Glomerular endothelial cell (primary cell): ENCODE measurements at regions not wholly inside any gene's neighbourhood (a gene's known extent, or its start where the extent isn't known, plus 50 kb on each side); places are given as distances from the start of the nearest gene placed in this dataset.

ENCODE experiments used
- DNase-seq: peaks from one replicate; pipeline ENCODE4 v3.0.0-alpha.2; 2011; ENCODE audit warnings: low read depth, low spot score; ENCODE audit errors: extremely low read depth

DNA sequence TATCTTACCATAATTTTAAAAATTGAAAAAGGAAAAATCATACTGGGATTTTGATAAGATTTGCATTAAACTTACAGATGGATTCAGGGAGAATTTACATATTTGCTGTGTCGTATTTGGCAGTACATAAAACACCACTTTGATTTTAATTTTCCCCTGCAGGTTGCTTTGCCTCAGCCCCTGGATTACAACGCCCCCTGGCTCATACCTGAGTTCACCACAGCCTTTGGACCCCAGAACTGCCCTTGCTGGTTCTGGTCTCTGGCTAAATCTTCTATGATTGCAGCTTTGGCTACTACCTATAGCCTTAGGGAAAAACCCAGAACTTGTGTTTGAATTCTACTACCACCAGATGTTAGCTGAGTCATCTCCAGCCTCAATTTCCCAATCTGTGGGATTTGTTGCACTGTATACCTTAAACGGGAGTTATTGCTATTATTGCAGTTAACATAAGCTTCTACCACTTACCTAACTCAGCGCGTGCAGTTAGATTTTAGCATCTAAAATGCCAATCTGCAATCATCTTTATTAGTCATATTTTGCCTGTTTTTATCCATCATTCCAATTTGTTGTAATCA, 315.7 kb upstream of the GADL1 start:
- no peak for DNase-seq

DNA sequence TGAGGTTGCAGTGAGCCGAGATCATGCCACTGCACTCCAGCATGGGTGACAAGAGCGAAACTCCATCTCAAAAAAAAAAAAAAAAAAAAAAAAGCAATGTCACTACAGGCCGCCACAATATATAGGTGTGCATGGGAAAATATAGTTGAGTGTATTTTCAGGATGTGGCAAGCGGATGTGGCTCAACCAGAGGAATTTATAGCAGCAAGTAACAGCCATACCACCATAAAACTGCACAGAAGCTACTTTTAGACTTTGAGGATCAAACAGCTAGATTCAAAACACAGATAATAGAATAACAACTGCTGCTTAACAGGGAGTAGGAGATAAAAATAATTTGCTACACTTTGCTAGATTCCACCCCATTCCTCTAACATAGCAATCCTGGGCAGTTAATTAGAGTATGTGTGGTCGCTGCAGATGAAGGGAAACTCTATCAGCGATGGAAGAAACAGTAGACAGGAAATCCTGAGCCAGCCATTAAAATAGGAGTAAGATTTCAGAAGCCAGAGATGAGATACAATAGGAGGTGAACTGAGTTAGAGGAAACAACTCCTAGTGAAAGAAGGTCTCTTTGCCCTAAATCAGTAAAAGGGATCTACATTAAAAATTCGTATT, 318.7 kb upstream of the STT3B start:
- DNase-seq: no peak

DNA sequence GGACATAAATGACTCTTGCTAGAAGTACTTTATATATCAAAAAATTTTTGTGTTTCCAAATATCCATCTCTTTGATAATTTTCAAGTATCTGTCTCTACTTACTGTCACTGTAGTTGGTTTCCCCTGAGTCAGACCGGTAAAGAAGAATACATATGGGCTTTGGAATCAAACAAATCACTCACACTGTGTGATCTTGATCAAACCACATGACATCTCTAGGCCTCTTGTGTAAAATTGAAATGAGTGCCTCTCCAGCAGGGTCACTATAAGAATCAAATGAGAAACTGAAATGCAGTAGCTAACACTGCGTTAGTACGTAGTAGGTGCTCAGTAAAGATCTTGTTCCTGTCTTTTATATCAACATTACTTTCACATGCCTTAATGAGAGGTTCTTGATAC, 314.6 kb upstream of the STT3B start:
- no peak for DNase-seq

DNA sequence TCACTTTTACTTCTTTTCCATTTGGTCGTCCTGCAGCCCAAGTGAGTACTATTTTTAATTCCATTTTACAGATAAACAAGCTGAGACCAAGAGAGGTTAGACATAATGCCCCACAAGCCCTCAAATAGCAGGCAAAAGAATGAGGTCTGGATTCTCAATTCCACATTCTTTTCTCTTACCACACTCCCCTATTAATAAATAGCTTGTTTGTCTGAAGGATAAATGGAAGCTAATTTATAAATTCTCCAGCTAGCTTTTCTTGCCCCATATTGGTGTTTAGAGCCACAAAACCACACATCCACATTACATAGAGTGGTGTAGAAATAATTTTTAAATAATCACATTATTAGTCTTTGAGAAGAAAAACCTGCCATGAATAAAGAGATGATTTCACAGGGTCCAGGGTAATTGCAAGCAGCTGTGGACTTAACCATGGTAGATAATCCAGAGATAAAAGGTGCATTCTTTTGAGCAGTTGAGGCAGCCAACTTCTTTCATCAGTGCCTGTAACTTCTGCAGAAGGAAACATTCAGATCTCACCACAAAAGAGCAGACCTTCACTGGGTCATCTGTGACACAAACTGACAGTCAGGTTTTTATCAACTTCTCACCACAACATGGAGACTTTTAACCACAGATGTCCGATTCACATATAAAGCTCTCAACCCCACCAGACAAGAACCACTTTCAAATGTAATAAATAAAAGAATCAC, 313.4 kb upstream of the STT3B start:
- no peak for DNase-seq

DNA sequence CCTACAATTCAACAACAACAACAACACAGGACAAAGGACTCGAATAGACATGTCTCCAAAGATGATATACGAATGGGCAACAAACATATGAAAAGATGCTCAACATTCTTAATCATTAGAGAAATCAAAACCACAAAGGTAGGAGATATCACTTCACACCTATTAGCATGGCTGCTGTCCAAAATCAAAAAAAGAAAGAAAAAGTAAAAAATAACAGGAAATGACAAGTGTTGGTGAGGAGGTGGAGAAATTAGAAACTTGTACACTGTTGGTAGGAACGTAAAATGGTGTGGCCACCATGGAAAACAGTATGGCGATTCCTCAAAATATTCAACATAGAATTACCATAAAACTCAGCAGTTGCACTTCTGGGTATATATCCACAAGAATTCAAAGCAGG, 312.3 kb upstream of the STT3B start:
- DNase-seq: no peak

DNA sequence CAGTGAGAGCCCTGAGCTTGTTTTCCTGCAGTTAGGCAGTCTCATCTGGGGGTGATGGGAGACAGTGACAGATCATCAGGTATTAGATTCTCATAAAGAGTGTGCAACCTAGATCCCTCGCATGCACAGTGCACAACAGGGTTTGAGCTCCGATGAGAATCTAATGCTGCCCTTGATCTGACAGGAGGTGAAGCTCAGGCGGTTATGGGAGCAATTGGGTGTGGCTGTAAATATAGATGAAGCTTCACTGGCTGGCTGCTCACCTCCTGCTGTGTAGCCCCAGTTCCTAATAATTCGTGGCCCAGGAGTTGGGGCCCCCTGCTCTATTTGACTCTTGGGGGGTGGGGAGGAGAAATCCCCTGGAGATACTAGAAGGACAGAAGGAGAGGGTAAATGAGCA, 309.4 kb upstream of the STT3B start:
- DNase-seq: no peak

DNA sequence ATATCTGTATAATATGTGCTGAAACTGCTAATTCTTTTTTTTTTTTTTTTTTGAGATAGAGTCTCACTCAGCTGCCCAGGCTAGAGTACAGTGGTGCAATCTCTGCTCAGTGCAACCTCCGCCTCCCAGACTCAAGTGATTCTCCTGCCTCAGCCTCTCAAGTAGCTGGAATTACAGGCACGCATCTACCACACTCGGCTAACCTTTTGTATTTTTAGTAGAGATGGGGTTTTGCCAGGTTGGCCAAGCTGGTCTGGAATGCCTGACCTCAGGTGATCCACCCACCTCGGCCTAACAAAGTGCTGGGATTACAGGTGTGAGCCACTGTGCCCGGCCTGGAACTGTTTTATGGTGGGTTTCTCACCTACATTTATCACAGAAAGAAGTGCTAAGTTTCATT, 307.8 kb upstream of the STT3B start:
- DNase-seq: no peak

DNA sequence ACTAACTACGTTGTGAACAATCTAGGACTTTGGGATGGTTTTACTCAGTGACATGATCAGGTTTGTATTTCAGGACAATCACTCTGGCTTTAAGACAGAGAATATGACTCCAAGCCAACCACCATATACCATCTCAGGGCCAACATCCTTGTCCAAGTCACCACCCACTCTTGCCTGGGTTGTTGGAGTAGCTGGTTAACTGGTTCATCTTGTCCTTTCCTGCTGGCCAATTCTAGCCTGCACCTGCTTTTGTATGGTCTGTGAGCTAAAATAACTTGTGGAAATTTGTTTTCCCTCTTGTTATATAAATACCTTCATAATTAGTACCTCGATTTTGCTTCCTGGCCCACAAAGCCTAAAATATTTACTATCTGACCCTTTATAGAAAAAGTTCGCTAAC, 306.8 kb upstream of the STT3B start:
- no peak for DNase-seq

DNA sequence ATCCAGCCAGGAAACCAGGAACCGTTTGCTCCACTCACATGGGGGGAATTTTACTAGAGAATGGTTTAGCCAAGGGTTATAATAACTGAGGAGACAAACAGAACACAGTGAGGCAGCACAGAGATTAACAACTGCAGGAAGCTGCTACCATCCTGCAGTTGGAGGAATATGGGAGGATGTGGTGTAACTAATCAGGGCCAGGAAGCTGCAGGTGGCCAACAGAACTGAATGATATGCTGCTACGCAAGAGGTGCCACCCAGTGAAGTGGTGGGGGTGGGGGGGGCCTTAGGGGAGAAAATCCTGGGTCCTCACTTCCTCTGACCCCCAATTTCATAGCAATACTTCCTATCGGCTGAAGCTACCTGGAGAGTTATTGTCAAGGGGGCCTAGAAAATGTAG, 306.4 kb upstream of the STT3B start:
- DNase-seq: no peak

DNA sequence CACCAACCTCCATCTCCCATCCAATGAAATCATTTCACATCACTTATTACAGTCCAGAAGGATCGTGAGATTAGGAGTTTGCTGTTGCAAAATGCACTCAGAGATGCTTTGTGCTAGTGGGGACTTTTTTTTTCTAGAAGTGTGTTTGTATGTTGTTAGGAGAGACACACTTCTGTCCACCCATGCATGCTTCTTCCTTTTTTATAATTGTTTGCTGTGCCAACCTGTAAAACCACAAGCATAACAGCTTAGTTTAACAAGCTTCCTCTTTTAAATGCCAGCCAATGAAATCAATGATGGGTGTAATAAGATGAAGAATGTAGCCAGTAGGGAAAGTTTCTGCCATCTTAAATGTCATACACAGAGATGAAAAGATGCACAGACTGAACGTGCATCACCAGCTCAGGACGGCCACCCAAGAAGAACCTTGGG, 305.6 kb upstream of the STT3B start:
- no peak for DNase-seq

DNA sequence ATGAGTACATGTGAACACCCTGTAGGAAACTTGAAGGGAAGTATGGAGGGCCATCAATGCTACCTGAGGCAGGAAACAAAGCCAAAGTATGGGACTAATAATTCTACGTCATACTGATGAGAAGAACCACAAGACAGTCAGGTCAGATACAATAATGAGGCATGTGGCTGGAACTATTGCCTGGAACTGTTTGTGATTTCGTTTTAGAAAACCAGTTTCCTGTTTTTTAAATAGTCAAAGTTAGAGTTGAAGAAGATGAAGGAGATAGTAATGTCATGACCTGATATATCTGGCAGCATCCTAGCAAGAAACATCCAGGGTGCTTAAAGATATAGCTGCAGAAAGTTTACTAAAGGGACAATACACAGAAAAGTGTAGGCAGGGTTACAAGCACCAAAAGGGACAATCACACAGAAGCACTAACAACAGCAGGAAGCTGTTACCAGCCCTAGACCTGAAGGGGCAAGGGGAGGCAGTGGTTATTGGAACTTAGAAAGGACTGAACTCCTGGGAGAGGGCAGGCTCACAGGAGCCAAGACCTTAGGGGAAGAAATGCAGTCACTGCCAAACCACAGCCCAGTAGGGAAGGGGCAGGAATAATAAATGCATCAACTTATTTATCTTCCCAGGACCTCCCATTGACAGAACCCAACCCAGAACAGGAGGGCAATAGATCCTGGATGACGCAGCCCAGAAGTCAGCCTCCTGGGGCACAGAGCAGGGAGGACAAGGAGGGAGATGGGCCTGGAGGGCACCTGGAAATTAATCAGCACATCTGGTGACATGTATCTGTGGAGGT, 302.1 kb upstream of the STT3B start:
- DNase-seq: no peak

DNA sequence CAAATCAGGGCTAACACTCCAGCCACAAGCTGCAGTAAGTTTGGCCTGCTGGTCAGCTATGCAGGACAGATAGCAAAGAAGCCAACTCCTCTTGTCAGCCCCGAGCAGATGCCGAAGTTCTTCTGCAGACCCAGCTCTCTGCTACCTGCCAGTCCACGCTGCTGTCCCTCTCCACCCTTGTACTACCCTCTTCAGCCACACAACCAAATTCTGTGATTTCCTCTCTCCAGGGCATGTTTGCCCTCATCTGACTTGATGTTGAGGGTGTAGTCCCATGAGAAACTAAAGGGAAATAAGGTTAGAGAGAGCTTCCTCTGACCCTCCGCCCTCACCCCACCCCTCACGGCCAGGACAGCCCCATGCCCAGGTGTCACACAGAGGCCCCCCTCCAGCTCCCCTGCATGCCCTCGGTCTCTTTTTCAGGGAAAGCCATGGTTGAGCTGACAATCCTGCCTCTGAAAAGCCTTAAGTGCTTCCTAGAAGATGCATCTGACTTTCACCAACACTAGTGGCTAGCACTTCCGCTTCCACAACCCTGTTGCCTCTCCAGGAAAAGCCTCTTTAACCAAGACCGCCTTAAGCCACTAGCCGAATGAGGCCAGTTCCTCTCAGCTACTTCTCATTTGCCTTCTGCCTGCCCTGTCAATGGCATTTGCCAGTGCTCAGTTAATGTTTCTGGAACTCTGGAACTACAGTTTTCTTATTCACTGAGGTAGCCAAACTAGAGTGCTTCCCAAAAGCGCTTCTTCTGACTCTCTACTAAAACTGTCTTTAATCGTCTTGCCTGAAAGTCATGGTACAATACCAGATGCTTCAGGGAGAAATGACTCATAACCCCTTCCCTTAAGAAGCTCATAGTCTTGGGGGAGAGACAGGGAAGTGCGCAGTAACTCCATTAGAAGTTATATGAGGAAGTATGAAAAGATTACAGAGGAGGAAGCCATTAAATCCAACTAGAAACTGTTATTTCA, 300.4 kb upstream of the STT3B start:
- DNase-seq: no peak

DNA sequence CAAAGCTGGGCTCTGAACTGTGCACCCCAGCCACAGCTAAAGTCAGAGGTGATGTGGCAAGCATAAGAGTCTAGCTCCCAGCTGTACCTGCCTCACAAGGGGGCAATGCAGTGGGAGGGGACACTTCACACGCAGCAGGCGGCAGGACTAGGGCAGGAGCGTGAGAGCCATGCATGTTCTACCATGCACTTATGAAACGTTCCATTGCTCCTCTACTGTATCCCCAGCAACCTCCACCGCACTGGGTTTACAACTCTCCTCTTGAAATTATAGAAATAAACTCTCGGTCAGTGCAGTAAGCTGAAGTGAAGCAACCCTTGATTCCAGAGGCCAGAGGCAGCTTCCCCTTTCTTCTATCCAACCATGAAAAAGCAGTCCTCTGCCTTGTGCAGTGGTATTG, 298.6 kb upstream of the STT3B start:
- no peak for DNase-seq

DNA sequence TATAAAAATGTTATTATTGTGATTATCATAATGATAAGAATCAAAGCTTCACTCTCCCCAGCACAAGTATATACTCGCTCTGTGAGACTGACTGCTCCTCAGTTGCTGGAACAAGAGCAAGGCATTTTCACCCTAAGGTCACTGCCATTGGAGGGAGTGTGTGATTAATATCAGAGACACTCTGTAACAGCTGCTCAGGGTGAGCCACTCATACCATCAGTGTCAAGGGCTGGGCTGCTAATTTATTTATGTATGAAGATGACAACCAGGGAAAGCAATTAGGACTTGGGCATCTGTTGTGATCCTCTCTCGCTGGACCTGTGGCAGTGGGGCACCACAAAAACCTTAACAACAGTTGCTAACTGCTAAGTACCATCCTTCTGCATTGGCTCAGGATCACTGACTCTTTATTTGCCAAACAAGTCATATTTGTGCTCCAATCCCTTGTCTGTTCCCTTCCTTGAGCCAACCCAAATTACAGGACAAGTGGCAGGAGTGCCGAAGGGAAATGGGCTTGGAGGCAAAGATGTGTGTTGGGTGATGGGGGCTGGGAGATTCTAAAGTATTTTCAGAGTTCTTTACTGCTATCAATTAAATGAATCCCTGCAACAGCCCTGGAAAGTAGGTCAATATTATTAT, 297.5 kb upstream of the STT3B start:
- DNase-seq: no peak

DNA sequence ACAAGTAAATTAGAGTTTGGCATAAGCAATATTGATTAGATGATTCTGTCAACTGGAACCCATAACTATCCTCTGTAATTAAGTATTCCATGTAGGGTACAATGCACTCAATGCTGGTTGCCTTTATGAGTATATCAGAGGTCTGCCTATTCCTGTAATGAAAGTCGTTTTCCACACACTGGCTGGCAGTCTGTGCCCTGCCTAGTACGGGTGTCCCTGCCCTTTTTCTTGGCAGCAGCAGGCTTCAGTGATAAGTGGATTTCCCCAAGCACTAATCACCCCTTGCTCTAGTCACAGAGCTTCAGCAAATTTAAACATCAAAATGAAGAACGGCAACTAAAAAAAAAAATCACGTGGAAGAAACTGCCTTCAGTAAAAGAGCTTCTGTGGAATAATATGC, 294.8 kb upstream of the STT3B start:
- no peak for DNase-seq

DNA sequence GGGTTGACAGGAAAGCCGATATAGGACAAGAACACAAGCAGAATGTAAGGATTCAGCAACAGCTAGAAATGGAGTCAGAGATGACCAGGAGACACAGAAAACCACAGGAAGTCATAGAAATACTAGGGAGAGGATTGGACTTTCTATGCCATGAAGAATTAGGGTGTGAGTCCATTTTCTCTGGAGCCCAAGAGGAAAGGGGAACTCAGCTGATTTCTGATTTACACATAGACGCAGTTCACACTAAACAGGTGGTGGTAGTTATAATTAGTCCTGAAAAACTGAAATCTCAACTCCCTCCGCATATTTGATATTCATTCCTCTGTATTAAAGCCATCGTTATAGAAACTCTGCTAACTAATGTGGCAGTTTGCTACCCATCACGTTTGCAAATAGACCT, 292.7 kb upstream of the STT3B start:
- no peak for DNase-seq

DNA sequence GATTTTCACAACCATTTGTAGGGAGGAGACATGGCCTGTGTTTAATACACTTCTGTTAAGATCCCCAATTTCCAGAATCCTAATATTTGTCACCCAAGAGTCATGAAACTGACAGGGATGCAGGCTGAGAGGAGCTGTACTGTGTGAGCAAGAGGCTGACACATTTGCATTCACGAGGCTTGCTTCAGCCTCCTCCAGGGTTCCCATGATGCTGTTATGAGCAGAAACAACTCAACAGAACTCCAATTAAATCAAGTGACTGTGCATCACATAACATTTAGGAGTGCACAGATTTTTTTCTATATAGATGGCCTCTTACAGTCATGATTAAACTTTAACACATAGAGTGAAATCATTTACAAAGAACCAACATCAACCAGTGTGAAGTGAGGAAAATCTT, 292.3 kb upstream of the STT3B start:
- DNase-seq: no peak

DNA sequence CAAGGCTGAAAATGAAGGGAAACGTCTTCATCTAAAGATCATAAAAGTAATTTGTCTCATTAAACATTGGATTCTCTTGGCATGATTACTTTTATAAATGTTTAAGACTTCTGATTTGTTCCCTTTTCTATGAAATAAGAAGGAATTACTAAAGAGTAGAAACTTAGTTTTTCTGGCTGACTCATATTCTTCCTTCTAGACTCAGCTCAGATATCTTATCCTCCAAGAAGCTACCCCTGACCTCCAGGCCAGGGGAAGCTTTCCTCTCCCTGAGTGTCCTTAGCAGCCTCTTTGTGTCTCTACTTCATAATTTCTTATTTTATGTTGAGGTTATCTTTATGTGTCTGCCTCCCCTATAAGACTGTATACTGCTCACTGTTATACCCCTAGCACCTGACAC, 291.9 kb upstream of the STT3B start:
- DNase-seq: no peak

DNA sequence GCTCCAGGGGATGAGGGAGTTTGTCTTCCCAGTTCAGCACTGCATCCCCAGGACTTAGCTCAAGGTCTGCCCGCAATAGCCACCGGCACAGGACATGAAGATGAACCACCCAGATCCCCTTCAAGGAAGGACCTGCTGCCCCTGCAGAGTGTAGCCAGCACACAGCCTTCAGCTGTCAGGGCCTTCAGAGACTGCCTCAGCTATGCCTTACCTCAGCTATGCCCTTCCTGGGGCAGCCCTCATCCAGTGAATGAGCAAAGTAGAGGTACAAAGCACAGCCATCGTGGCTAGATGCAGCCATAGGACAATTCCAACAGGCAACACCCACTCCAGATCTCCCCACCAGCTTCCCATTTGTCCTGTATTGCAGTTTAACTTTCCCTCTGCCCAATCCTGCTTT, 291.2 kb upstream of the STT3B start:
- no peak for DNase-seq
